OCI-LY3 (cell line): ENCODE measurements at regions not wholly inside any gene's neighbourhood (a gene's known extent, or its start where the extent isn't known, plus 50 kb on each side); places are given as distances from the start of the nearest gene placed in this dataset.

Experiments used
- H2AFZ ChIP-seq: fragments of 200-600, 300-600 bp; shearing (Covaris generic); 2 replicates; pipeline ENCODE4 v1.6.0; 2014; ENCODE audit warnings: antibody characterized with exemption, low read depth, low read length
- H3K27ac ChIP-seq: fragments of 200-600, 300-600 bp; sonication (generic); 2 replicates; pipeline ENCODE4 v1.5.1; 2014; ENCODE audit warnings: mild to moderate bottlenecking, low read length, moderate library complexity, mixed read lengths
- H3K27me3 ChIP-seq: fragments of 200-600, 300-600 bp; sonication (generic); 2 replicates; pipeline ENCODE4 v1.6.1; 2014; ENCODE audit warnings: low read depth, low read length, mixed read lengths
- H3K36me3 ChIP-seq: fragments of 200-600, 300-600 bp; sonication (generic); replicated peaks from 2 replicates; pipeline ENCODE3; 2014; ENCODE audit warnings: low read depth, low read length, mixed read lengths
- H3K4me1 ChIP-seq: fragments of 300-600, 200-600 bp; sonication (generic); 2 replicates; pipeline ENCODE4 v1.6.1; 2014; ENCODE audit warnings: low read length, mixed read lengths
- H3K4me2 ChIP-seq: fragments of 200-600, 300-600 bp; sonication (generic); 2 replicates; pipeline ENCODE4 v1.6.1; 2014; ENCODE audit warnings: low read length, mixed read lengths
- H3K4me3 ChIP-seq: fragments of 300-600, 200-600 bp; sonication (generic); 2 replicates; pipeline ENCODE4 v1.5.1; 2014; ENCODE audit warnings: antibody characterized with exemption, mild to moderate bottlenecking, low read length, moderate library complexity
- H3K79me2 ChIP-seq: fragments of 300-600, 200-600 bp; shearing (Covaris generic); 2 replicates; pipeline ENCODE4 v1.6.1; 2014; ENCODE audit warnings: mild to moderate bottlenecking, low read length, mixed read lengths
- H3K9ac ChIP-seq: fragments of 300-600, 200-600 bp; shearing (Covaris generic); 2 replicates; pipeline ENCODE4 v1.6.0; 2014; ENCODE audit warnings: mild to moderate bottlenecking, low read length, moderate library complexity
- H3K9me3 ChIP-seq: fragments of 200-600, 300-600 bp; shearing (Covaris generic); 2 replicates; pipeline ENCODE4 v1.6.1; 2014; ENCODE audit warnings: low read length, mixed read lengths; ENCODE audit not compliant: insufficient read depth
- H4K20me1 ChIP-seq: fragments of 200-600, 300-600 bp; sonication (generic); 2 replicates; pipeline ENCODE4 v1.6.1; 2016; ENCODE audit warnings: low read length, mixed read lengths; ENCODE audit not compliant: insufficient read depth
- EZH2phosphoT487 ChIP-seq: fragments of 200-600 bp; shearing (Covaris generic); IDR thresholded peaks from 2 replicates; pipeline ENCODE4 v1.6.1; 2018; ENCODE audit warnings: antibody characterized with exemption, mixed run types, low read depth
- TF ChIP-seq, protein P1 (sequence below): fragments of 200-600, 300-600 bp; sonication (generic); IDR thresholded peaks from 2 replicates; pipeline ENCODE4 v1.5.1; 2014; ENCODE audit warnings: antibody characterized with exemption, low read length, low read depth

DNA sequence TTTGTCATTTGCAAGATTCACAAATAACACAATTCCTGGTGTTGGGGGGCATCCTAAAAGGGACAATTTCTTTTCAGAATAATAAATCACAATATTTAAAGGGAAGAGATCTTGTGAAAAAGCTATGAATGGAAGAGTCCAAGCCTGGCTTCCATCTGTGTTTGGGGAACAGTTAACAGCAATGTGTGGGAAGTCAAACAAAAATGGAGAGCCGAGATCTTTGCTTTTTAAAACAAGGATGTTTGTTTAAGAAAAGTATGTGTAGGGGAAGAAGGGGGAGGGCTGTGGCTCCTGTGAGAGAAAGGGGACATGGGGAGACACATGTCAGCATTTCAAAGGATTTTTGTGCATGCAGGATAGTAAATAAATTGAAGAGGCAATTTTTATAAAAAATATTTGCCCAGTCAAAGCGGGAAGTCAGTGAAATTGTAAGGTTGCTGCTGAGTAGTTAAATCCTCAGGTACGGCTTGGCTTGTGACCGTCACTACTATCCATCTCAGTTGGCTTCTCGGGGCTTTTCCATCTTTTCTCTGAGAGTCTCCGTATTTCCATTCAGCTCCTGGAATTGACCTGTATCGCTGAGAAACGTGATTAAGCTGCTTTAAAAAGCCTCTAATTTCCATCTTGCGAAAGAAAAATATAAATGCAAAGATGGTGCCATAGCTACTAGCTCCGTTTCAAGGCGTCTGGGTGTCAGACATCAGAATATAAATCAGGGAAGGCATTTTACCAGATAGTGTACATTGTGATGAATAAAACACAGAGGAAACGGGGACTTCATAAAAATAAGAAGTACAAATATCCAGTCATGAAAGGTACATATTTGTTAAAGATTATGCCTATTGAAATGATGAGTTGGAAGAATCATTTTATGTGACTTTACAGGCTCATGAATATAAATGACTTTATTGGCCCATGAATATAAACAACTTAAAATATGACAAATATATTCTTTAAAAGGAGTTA lies 52.9 kb upstream of the VCAN start:
- Histone ChIP-seq H3K36me3 (no peaks in the 10 kb centered on the region), H3K79me2 (no peaks in the 10 kb centered on the region), H3K27me3 (no peaks in the 10 kb centered on the region), H3K9ac (no peak overlapping the region), H3K4me3 (no peak overlapping the region), H3K4me2 (no peak overlapping the region), H3K4me1 (peaks cover 2% of the 10 kb centered on the region; the same call in 1 of the 2 replicates), H2AFZ (no peak overlapping the region; the same call in 1 of the 2 replicates), H3K9me3 (no peaks in the 10 kb centered on the region), H3K27ac (no peak overlapping the region), H4K20me1 (no peaks in the 10 kb centered on the region)
- no peak for TF ChIP-seq EZH2phosphoT487
- TF ChIP-seq, protein P1, sequence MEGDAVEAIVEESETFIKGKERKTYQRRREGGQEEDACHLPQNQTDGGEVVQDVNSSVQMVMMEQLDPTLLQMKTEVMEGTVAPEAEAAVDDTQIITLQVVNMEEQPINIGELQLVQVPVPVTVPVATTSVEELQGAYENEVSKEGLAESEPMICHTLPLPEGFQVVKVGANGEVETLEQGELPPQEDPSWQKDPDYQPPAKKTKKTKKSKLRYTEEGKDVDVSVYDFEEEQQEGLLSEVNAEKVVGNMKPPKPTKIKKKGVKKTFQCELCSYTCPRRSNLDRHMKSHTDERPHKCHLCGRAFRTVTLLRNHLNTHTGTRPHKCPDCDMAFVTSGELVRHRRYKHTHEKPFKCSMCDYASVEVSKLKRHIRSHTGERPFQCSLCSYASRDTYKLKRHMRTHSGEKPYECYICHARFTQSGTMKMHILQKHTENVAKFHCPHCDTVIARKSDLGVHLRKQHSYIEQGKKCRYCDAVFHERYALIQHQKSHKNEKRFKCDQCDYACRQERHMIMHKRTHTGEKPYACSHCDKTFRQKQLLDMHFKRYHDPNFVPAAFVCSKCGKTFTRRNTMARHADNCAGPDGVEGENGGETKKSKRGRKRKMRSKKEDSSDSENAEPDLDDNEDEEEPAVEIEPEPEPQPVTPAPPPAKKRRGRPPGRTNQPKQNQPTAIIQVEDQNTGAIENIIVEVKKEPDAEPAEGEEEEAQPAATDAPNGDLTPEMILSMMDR, result no peak
